Uterus (tissue), 2 donors: ENCODE measurements at regions not wholly inside any gene's neighbourhood (a gene's known extent, or its start where the extent isn't known, plus 50 kb on each side); places are given as distances from the start of the nearest gene placed in this dataset.

Source experiments
- POLR2A ChIP-seq, 2 donors: fragments of 450-650 bp; IDR thresholded peaks; one replicate each; pipeline ENCODE4 v1.6.1; 2016; ENCODE audit warnings: antibody characterized with exemption in 2 of 2, mild to moderate bottlenecking in 1 of 2, moderate library complexity in 1 of 2
- TF ChIP-seq, protein P1 (sequence below), 4 experiments: fragments of 200-600 bp in 2 of 4; fragments of 450-650 bp in 2 of 4; sonication (generic) in 2 of 4; IDR thresholded peaks; one replicate each; pipeline ENCODE4 v1.5.1; 2016 to 2019; ENCODE audit warnings: antibody characterized with exemption in 4 of 4, mild to moderate bottlenecking in 2 of 4, moderate library complexity in 1 of 4

- TF ChIP-seq POLR2A (IDR thresholded peaks at IDR 0.05), result no peak
- TF ChIP-seq, protein P1, sequence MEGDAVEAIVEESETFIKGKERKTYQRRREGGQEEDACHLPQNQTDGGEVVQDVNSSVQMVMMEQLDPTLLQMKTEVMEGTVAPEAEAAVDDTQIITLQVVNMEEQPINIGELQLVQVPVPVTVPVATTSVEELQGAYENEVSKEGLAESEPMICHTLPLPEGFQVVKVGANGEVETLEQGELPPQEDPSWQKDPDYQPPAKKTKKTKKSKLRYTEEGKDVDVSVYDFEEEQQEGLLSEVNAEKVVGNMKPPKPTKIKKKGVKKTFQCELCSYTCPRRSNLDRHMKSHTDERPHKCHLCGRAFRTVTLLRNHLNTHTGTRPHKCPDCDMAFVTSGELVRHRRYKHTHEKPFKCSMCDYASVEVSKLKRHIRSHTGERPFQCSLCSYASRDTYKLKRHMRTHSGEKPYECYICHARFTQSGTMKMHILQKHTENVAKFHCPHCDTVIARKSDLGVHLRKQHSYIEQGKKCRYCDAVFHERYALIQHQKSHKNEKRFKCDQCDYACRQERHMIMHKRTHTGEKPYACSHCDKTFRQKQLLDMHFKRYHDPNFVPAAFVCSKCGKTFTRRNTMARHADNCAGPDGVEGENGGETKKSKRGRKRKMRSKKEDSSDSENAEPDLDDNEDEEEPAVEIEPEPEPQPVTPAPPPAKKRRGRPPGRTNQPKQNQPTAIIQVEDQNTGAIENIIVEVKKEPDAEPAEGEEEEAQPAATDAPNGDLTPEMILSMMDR (IDR thresholded peaks at IDR 0.05), result no peak
These were observed 740.3 kb upstream of the HS6ST1 start for GRCh38 chr2:129058981-129059380.
